IMR-90 (cell line): ENCODE measurements at regions not wholly inside any gene's neighbourhood (a gene's known extent, or its start where the extent isn't known, plus 50 kb on each side); places are given as distances from the start of the nearest gene placed in this dataset.

ENCODE experiments used
- POLR2A ChIP-seq: IDR thresholded peaks from 2 replicates; pipeline ENCODE4 v1.6.1; 2012; ENCODE audit warnings: mild to moderate bottlenecking, low read depth, low read length
- RAD21 ChIP-seq: IDR thresholded peaks from 2 replicates; pipeline ENCODE4 v1.6.1; 2012; ENCODE audit warnings: low read length, improper control_type of control experiment
- SMC3 ChIP-seq: fragments of 150-350 bp; IDR thresholded peaks from 2 replicates; pipeline ENCODE4 v1.6.1; 2016; ENCODE audit warnings: low read depth, mild to moderate bottlenecking, antibody characterized with exemption, low read length, moderate library complexity
- TF ChIP-seq, protein P1 (sequence below): conservative IDR thresholded peaks from 2 replicates; pipeline ENCODE4 v1.5.1; 2012; ENCODE audit warnings: mild to moderate bottlenecking, low read depth, low read length, improper control_type of control experiment
- TF ChIP-seq, protein P2 (sequence below): fragments of 150-350 bp; IDR thresholded peaks from 2 replicates; pipeline ENCODE4 v1.6.1; 2017; ENCODE audit warnings: mild to moderate bottlenecking, antibody characterized with exemption, low read length, low read depth

GRCh38 chr10:28833313-28833712, 156.0 kb downstream of the BAMBI start:
- no peak for TF ChIP-seq POLR2A
- TF ChIP-seq SMC3 = no peak
- TF ChIP-seq, protein P1, sequence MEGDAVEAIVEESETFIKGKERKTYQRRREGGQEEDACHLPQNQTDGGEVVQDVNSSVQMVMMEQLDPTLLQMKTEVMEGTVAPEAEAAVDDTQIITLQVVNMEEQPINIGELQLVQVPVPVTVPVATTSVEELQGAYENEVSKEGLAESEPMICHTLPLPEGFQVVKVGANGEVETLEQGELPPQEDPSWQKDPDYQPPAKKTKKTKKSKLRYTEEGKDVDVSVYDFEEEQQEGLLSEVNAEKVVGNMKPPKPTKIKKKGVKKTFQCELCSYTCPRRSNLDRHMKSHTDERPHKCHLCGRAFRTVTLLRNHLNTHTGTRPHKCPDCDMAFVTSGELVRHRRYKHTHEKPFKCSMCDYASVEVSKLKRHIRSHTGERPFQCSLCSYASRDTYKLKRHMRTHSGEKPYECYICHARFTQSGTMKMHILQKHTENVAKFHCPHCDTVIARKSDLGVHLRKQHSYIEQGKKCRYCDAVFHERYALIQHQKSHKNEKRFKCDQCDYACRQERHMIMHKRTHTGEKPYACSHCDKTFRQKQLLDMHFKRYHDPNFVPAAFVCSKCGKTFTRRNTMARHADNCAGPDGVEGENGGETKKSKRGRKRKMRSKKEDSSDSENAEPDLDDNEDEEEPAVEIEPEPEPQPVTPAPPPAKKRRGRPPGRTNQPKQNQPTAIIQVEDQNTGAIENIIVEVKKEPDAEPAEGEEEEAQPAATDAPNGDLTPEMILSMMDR = no peak
- TF ChIP-seq RAD21 = no peak
- TF ChIP-seq, protein P2, sequence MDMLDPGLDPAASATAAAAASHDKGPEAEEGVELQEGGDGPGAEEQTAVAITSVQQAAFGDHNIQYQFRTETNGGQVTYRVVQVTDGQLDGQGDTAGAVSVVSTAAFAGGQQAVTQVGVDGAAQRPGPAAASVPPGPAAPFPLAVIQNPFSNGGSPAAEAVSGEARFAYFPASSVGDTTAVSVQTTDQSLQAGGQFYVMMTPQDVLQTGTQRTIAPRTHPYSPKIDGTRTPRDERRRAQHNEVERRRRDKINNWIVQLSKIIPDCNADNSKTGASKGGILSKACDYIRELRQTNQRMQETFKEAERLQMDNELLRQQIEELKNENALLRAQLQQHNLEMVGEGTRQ = no peak
